ENCODE measurements at regions not wholly inside any gene's neighbourhood (a gene's known extent, or its start where the extent isn't known, plus 50 kb on each side); places are given as distances from the start of the nearest gene placed in this dataset.

- TF ChIP-seq TEAD4 (IDR thresholded peaks at IDR 0.05; ENCODE audit: borderline replicate concordance, insufficient read depth) (no peak), ZBTB33 (IDR thresholded peaks at IDR 0.05; ENCODE audit: borderline replicate concordance, low read depth) (no peak), USF1 (IDR thresholded peaks at IDR 0.05; ENCODE audit: borderline replicate concordance, low read depth) (no peak), YY1 (IDR thresholded peaks at IDR 0.05; ENCODE audit: low read depth) (no peak), SIN3A (IDR thresholded peaks at IDR 0.05; ENCODE audit: borderline replicate concordance, low read depth, low read length) (no peak)
Measured at GRCh38 chr11:90798769-90799168, 575.9 kb upstream of the CHORDC1 start (continued).

GRCh38 chr11:90795746-90796145 lies 572.9 kb upstream of the CHORDC1 start:
- ChIA-PET POLR2A (no interaction called here), CTCF (no interaction called here)
- no peak for TF ChIP-seq JUND (IDR thresholded peaks at IDR 0.05)

GRCh38 chr11:90788961-90789360 lies 566.1 kb upstream of the CHORDC1 start:
- Histone ChIP-seq H3K27me3 (ENCODE audit: insufficient read depth) (no peaks in the 10 kb centered on the region), H3K36me3 (replicated peaks in 1 of 2; ENCODE audit: control insufficient read depth in 1 of 2, insufficient read depth in 2 of 2, low read length in 1 of 2) (no peaks in the 10 kb centered on the region), H3K79me2 (ENCODE audit: insufficient read depth) (no peaks in the 10 kb centered on the region), H3K9me2 (0 out of 2 replicates have a peak, but pooled peaks cover 3% of the 10 kb centered on the region), H3K4me1 (ENCODE audit: control insufficient read depth in 1 of 2, insufficient read depth in 2 of 2, low read depth in 1 of 2, low read length in 1 of 2) (no peaks in the 10 kb centered on the region), H3F3A (replicated peaks; ENCODE audit: insufficient read depth) (no peaks in the 10 kb centered on the region), H3K9me3 (no peaks in the 10 kb centered on the region), H4K20me1 (ENCODE audit: insufficient read depth) (no peaks in the 10 kb centered on the region), H3K9ac (no peak overlapping the region), H3K4me2 (no peak overlapping the region), H2AFZ (ENCODE audit: low read depth) (no peak overlapping the region), H3K4me3 (ENCODE audit: low read depth in 2 of 2, low read length in 1 of 2) (no peak overlapping the region), H3K27ac (ENCODE audit: low read depth in 2 of 2, low read length in 1 of 2) (no peak overlapping the region)
- WGBS (ENCODE audit: low lambda C conversion rate) = 31% methylated on average over 3 of the region's 3 CpGs
- DNase-seq = no peak
- ChIA-PET CTCF (no interaction called here), POLR2A (no interaction called here)
- TF ChIP-seq TEAD4 (IDR thresholded peaks at IDR 0.05; ENCODE audit: borderline replicate concordance, insufficient read depth) (no peak), POLR2AphosphoS5 (IDR thresholded peaks at IDR 0.05; ENCODE audit: low read depth, low read length) (no peak), IRF3 (IDR thresholded peaks at IDR 0.05; ENCODE audit: low read depth, low read length) (no peak), GATA2 (CRISPR knock-in tag; IDR thresholded peaks at IDR 0.05) (no peak), PBX3 (IDR thresholded peaks at IDR 0.05) (no peak), RAD21 (IDR thresholded peaks at IDR 0.05; ENCODE audit: low read length) (no peak), EP300 (IDR thresholded peaks at IDR 0.05; ENCODE audit: borderline replicate concordance in 1 of 2, low read depth in 1 of 2, low read length in 1 of 2) (no peak), SIN3A (IDR thresholded peaks at IDR 0.05; ENCODE audit: borderline replicate concordance, low read depth, low read length) (no peak), FOSL2 (IDR thresholded peaks at IDR 0.05; ENCODE audit: borderline replicate concordance, low read depth) (no peak), USF2 (IDR thresholded peaks at IDR 0.05; ENCODE audit: borderline replicate concordance, low read depth, low read length) (no peak), MAX (IDR thresholded peaks at IDR 0.05; ENCODE audit: low read depth) (no peak), CHD2 (IDR thresholded peaks at IDR 0.05; ENCODE audit: low read length, partially characterized antibody) (no peak)

More at GRCh38 chr11:90795746-90796145, 572.9 kb upstream of the CHORDC1 start:
- no peaks in the 10 kb centered on the region for H3K9me2 ChIP-seq
- no peak overlapping the region for H3K27ac ChIP-seq (ENCODE audit: low read depth in 2 of 2, low read length in 1 of 2)
- no peak overlapping the region for H3K4me2 ChIP-seq
- DNase-seq = no peak
- H3F3A ChIP-seq (replicated peaks; ENCODE audit: insufficient read depth) = no peaks in the 10 kb centered on the region
- WGBS (ENCODE audit: low lambda C conversion rate) = 37% methylated on average over 4 of the region's 4 CpGs
- no peak overlapping the region for H2AFZ ChIP-seq (ENCODE audit: low read depth)
- no peaks in the 10 kb centered on the region for H3K36me3 ChIP-seq (replicated peaks in 1 of 2; ENCODE audit: control insufficient read depth in 1 of 2, insufficient read depth in 2 of 2, low read length in 1 of 2)
- H3K4me1 ChIP-seq (ENCODE audit: control insufficient read depth in 1 of 2, insufficient read depth in 2 of 2, low read depth in 1 of 2, low read length in 1 of 2) = no peaks in the 10 kb centered on the region
- no peaks in the 10 kb centered on the region for H4K20me1 ChIP-seq (ENCODE audit: insufficient read depth)
- H3K79me2 ChIP-seq (ENCODE audit: insufficient read depth) = no peaks in the 10 kb centered on the region
- H3K27me3 ChIP-seq (ENCODE audit: insufficient read depth) = no peaks in the 10 kb centered on the region
- no peaks in the 10 kb centered on the region for H3K9me3 ChIP-seq
- no peak overlapping the region for H3K4me3 ChIP-seq (ENCODE audit: low read depth in 2 of 2, low read length in 1 of 2)
- no peak overlapping the region for H3K9ac ChIP-seq

Measured in SK-N-SH (cell line).